ENCODE measurements at regions not wholly inside any gene's neighbourhood (a gene's known extent, or its start where the extent isn't known, plus 50 kb on each side); places are given as distances from the start of the nearest gene placed in this dataset.
A peak's percentile ranks its signal among the peaks of the same experiment; 100 is the strongest.

- H3K79me2 ChIP-seq (ENCODE audit: control insufficient read depth, insufficient read depth, low read length), result no peaks in the 10 kb centered on the region
- no peaks in the 10 kb centered on the region for H3K27me3 ChIP-seq (ENCODE audit: control insufficient read depth, extremely low read depth, insufficient read depth, low read length)
- TF ChIP-seq EZH2 (IDR thresholded peaks at IDR 0.05; ENCODE audit: low read length), result no peak
- no peak for TF ChIP-seq CTCF (optimal IDR thresholded peaks at IDR 0.05 in 1 of 3, IDR thresholded peaks at IDR 0.05 in 1 of 3, conservative IDR thresholded peaks at IDR 0.05 in 1 of 3; ENCODE audit: extremely low read depth in 1 of 3, insufficient read depth in 2 of 3, low read length in 3 of 3)
- H3K4me1 ChIP-seq (ENCODE audit: control insufficient read depth, extremely low read depth, insufficient read depth, low read length), result no peaks in the 10 kb centered on the region
- H3K9me1 ChIP-seq (ENCODE audit: control insufficient read depth, extremely low read depth, insufficient read depth, low read length), result no peaks in the 10 kb centered on the region
- H4K20me1 ChIP-seq (ENCODE audit: control insufficient read depth, extremely low read depth, insufficient read depth, low read length), result no peaks in the 10 kb centered on the region
- FAIRE-seq (no peak), DNase-seq (ENCODE audit: low read depth, low spot score) (no peak)
- H3K36me3 ChIP-seq (ENCODE audit: control insufficient read depth in 2 of 2, extremely low read depth in 1 of 2, insufficient read depth in 2 of 2, low read length in 2 of 2), result no peaks in the 10 kb centered on the region
- no peak overlapping the region for H3K4me2 ChIP-seq (ENCODE audit: control insufficient read depth, extremely low read depth, insufficient read depth, low read depth, low read length)
- H3K27ac ChIP-seq (ENCODE audit: control insufficient read depth, insufficient read depth, low read length), result no peak overlapping the region
- no peaks in the 10 kb centered on the region for H3K9me3 ChIP-seq (ENCODE audit: control insufficient read depth, low read depth, low read length)
- no peak overlapping the region for H2AFZ ChIP-seq (ENCODE audit: control insufficient read depth, low read length)
- H3K4me3 ChIP-seq (ENCODE audit: control insufficient read depth in 2 of 3, extremely low read depth in 1 of 3, insufficient read depth in 2 of 3, low read depth in 1 of 3, low read length in 3 of 3), result no peak overlapping the region
- H3K9ac ChIP-seq (ENCODE audit: control insufficient read depth, extremely low read depth, insufficient read depth, low read length), result no peak overlapping the region
- dilution Hi-C loops (cut with MboI; ENCODE audit: extremely low pct_ligation_motif_present, low sequenced_read_pairs), result no loop called here
Measured at GRCh38 chr1:162964901-162965300, 103.9 kb upstream of the CCDC190 start.

- no peak for DNase-seq (ENCODE audit: low read depth, low spot score)
Measured at GRCh38 chr1:162956922-162957321, 95.9 kb upstream of the CCDC190 start.

More at GRCh38 chr1:162956922-162957321, 95.9 kb upstream of the CCDC190 start:
- Histone ChIP-seq H3K9me3 (ENCODE audit: control insufficient read depth, low read depth, low read length) (no peaks in the 10 kb centered on the region), H3K4me3 (ENCODE audit: control insufficient read depth in 2 of 3, extremely low read depth in 1 of 3, insufficient read depth in 2 of 3, low read depth in 1 of 3, low read length in 3 of 3) (no peak overlapping the region), H3K79me2 (ENCODE audit: control insufficient read depth, insufficient read depth, low read length) (no peaks in the 10 kb centered on the region), H3K27ac (ENCODE audit: control insufficient read depth, insufficient read depth, low read length) (no peak overlapping the region), H3K9ac (ENCODE audit: control insufficient read depth, extremely low read depth, insufficient read depth, low read length) (no peak overlapping the region), H3K27me3 (ENCODE audit: control insufficient read depth, extremely low read depth, insufficient read depth, low read length) (no peaks in the 10 kb centered on the region), H3K4me2 (ENCODE audit: control insufficient read depth, extremely low read depth, insufficient read depth, low read depth, low read length) (no peak overlapping the region), H3K9me1 (ENCODE audit: control insufficient read depth, extremely low read depth, insufficient read depth, low read length) (no peaks in the 10 kb centered on the region), H3K36me3 (ENCODE audit: control insufficient read depth in 2 of 2, extremely low read depth in 1 of 2, insufficient read depth in 2 of 2, low read length in 2 of 2) (no peaks in the 10 kb centered on the region), H4K20me1 (ENCODE audit: control insufficient read depth, extremely low read depth, insufficient read depth, low read length) (no peaks in the 10 kb centered on the region), H3K4me1 (ENCODE audit: control insufficient read depth, extremely low read depth, insufficient read depth, low read length) (no peaks in the 10 kb centered on the region), H2AFZ (ENCODE audit: control insufficient read depth, low read length) (no peak overlapping the region)
- dilution Hi-C loops (cut with MboI; ENCODE audit: extremely low pct_ligation_motif_present, low sequenced_read_pairs), result no loop called here
- TF ChIP-seq CTCF (optimal IDR thresholded peaks at IDR 0.05 in 1 of 3, IDR thresholded peaks at IDR 0.05 in 1 of 3, conservative IDR thresholded peaks at IDR 0.05 in 1 of 3; ENCODE audit: extremely low read depth in 1 of 3, insufficient read depth in 2 of 3, low read length in 3 of 3) (no peak), EZH2 (IDR thresholded peaks at IDR 0.05; ENCODE audit: low read length) (no peak)
- peak; percentile 23 for FAIRE-seq
